ENCODE measurements at regions not wholly inside any gene's neighbourhood (a gene's known extent, or its start where the extent isn't known, plus 50 kb on each side); places are given as distances from the start of the nearest gene placed in this dataset.

- Mint-ChIP-seq H3K9me3 (no peaks in the 10 kb centered on the region), H3K36me3 (peaks cover 1% of the 10 kb centered on the region), H3K27ac (no peak overlapping the region), H3K4me3 (no peak overlapping the region), H3K27me3 (no peaks in the 10 kb centered on the region), H3K4me1 (no peaks in the 10 kb centered on the region)
These were observed 409.0 kb downstream of the TUSC7 start for GRCh38 chr3:117118604-117119003.

GRCh38 chr3:117120014-117120413, 410.4 kb downstream of the TUSC7 start:
- Mint-ChIP-seq H3K9me3 (no peaks in the 10 kb centered on the region), H3K36me3 (peaks cover 1% of the 10 kb centered on the region)

GRCh38 chr3:117122609-117123008, 413.0 kb downstream of the TUSC7 start:
- no peaks in the 10 kb centered on the region for H3K9me3 Mint-ChIP-seq
- H3K4me3 Mint-ChIP-seq, result no peak overlapping the region
- no peaks in the 10 kb centered on the region for H3K4me1 Mint-ChIP-seq

More at GRCh38 chr3:117120014-117120413, 410.4 kb downstream of the TUSC7 start:
- Mint-ChIP-seq H3K27ac (no peak overlapping the region), H3K4me3 (no peak overlapping the region), H3K27me3 (no peaks in the 10 kb centered on the region), H3K4me1 (no peaks in the 10 kb centered on the region)

GRCh38 chr3:117126460-117126859, 416.9 kb downstream of the TUSC7 start:
- Mint-ChIP-seq H3K27me3 (peaks cover 2% of the 10 kb centered on the region), H3K36me3 (no peaks in the 10 kb centered on the region), H3K9me3 (no peaks in the 10 kb centered on the region), H3K4me3 (no peak overlapping the region), H3K27ac (no peak overlapping the region), H3K4me1 (no peaks in the 10 kb centered on the region)

More at GRCh38 chr3:117122609-117123008, 413.0 kb downstream of the TUSC7 start:
- H3K27me3 Mint-ChIP-seq, result no peaks in the 10 kb centered on the region
- no peak overlapping the region for H3K27ac Mint-ChIP-seq
- no peaks in the 10 kb centered on the region for H3K36me3 Mint-ChIP-seq

- Mint-ChIP-seq H3K27ac (no peak overlapping the region), H3K9me3 (no peaks in the 10 kb centered on the region), H3K4me3 (no peak overlapping the region), H3K27me3 (peaks cover 2% of the 10 kb centered on the region), H3K36me3 (no peaks in the 10 kb centered on the region), H3K4me1 (no peaks in the 10 kb centered on the region)
These were observed 417.5 kb downstream of the TUSC7 start for GRCh38 chr3:117126946-117127546.

- Mint-ChIP-seq H3K4me3 (no peak overlapping the region), H3K27me3 (peaks cover 2% of the 10 kb centered on the region), H3K27ac (no peak overlapping the region), H3K9me3 (no peaks in the 10 kb centered on the region), H3K36me3 (no peaks in the 10 kb centered on the region), H3K4me1 (no peaks in the 10 kb centered on the region)
These were observed 418.6 kb downstream of the TUSC7 start for GRCh38 chr3:117128133-117128532.

GRCh38 chr3:117128872-117129271, 419.3 kb downstream of the TUSC7 start:
- Mint-ChIP-seq H3K36me3 (no peaks in the 10 kb centered on the region), H3K9me3 (no peaks in the 10 kb centered on the region), H3K4me1 (no peaks in the 10 kb centered on the region), H3K4me3 (no peak overlapping the region), H3K27me3 (peaks cover 2% of the 10 kb centered on the region), H3K27ac (no peak overlapping the region)

GRCh38 chr3:117129516-117129915, 419.9 kb downstream of the TUSC7 start:
- Mint-ChIP-seq H3K9me3 (no peaks in the 10 kb centered on the region), H3K4me3 (no peak overlapping the region), H3K27ac (no peak overlapping the region), H3K36me3 (no peaks in the 10 kb centered on the region), H3K27me3 (peaks cover 2% of the 10 kb centered on the region), H3K4me1 (no peaks in the 10 kb centered on the region)

GRCh38 chr3:117130222-117130621, 420.6 kb downstream of the TUSC7 start:
- Mint-ChIP-seq H3K4me3 (no peak overlapping the region), H3K36me3 (no peaks in the 10 kb centered on the region), H3K27me3 (peaks cover 2% of the 10 kb centered on the region), H3K27ac (no peak overlapping the region), H3K4me1 (no peaks in the 10 kb centered on the region), H3K9me3 (no peaks in the 10 kb centered on the region)

- H3K36me3 Mint-ChIP-seq, result no peaks in the 10 kb centered on the region
- H3K4me3 Mint-ChIP-seq, result no peak overlapping the region
- no peak overlapping the region for H3K27ac Mint-ChIP-seq
- peaks cover 2% of the 10 kb centered on the region for H3K27me3 Mint-ChIP-seq
- H3K4me1 Mint-ChIP-seq, result no peaks in the 10 kb centered on the region
- H3K9me3 Mint-ChIP-seq, result no peaks in the 10 kb centered on the region
These were observed 421.7 kb downstream of the TUSC7 start for GRCh38 chr3:117131259-117131658.

GRCh38 chr3:117133066-117133465, 423.5 kb downstream of the TUSC7 start:
- Mint-ChIP-seq H3K36me3 (no peaks in the 10 kb centered on the region), H3K27me3 (peaks cover 2% of the 10 kb centered on the region), H3K9me3 (no peaks in the 10 kb centered on the region), H3K27ac (no peak overlapping the region), H3K4me3 (no peak overlapping the region), H3K4me1 (no peaks in the 10 kb centered on the region)

- Mint-ChIP-seq H3K36me3 (no peaks in the 10 kb centered on the region), H3K9me3 (no peaks in the 10 kb centered on the region), H3K27ac (no peak overlapping the region), H3K4me3 (no peak overlapping the region), H3K27me3 (peaks cover 2% of the 10 kb centered on the region), H3K4me1 (no peaks in the 10 kb centered on the region)
These were observed 425.6 kb downstream of the TUSC7 start for GRCh38 chr3:117135207-117135606.

GRCh38 chr3:117136003-117136402, 426.4 kb downstream of the TUSC7 start:
- Mint-ChIP-seq H3K27ac (no peak overlapping the region), H3K36me3 (no peaks in the 10 kb centered on the region), H3K27me3 (peaks cover 2% of the 10 kb centered on the region), H3K4me3 (no peak overlapping the region), H3K4me1 (no peaks in the 10 kb centered on the region), H3K9me3 (no peaks in the 10 kb centered on the region)

- Mint-ChIP-seq H3K36me3 (no peaks in the 10 kb centered on the region), H3K27ac (no peak overlapping the region), H3K9me3 (no peaks in the 10 kb centered on the region), H3K4me1 (no peaks in the 10 kb centered on the region), H3K4me3 (no peak overlapping the region), H3K27me3 (no peaks in the 10 kb centered on the region)
These were observed 427.5 kb downstream of the TUSC7 start for GRCh38 chr3:117137065-117137464.

GRCh38 chr3:117139681-117140080, 430.1 kb downstream of the TUSC7 start:
- no peak overlapping the region for H3K4me3 Mint-ChIP-seq
- peaks cover 2% of the 10 kb centered on the region for H3K27me3 Mint-ChIP-seq
- H3K36me3 Mint-ChIP-seq, result no peaks in the 10 kb centered on the region
- no peaks in the 10 kb centered on the region for H3K4me1 Mint-ChIP-seq
- no peaks in the 10 kb centered on the region for H3K9me3 Mint-ChIP-seq
- H3K27ac Mint-ChIP-seq, result no peak overlapping the region

GRCh38 chr3:117141812-117142211, 432.2 kb downstream of the TUSC7 start:
- H3K27me3 Mint-ChIP-seq, result peaks cover 2% of the 10 kb centered on the region
- no peaks in the 10 kb centered on the region for H3K4me1 Mint-ChIP-seq
- no peaks in the 10 kb centered on the region for H3K36me3 Mint-ChIP-seq
- no peaks in the 10 kb centered on the region for H3K9me3 Mint-ChIP-seq
- no peak overlapping the region for H3K27ac Mint-ChIP-seq
- no peak overlapping the region for H3K4me3 Mint-ChIP-seq

GRCh38 chr3:117144853-117145252, 435.3 kb downstream of the TUSC7 start:
- no peak overlapping the region for H3K4me3 Mint-ChIP-seq
- no peaks in the 10 kb centered on the region for H3K36me3 Mint-ChIP-seq
- no peaks in the 10 kb centered on the region for H3K9me3 Mint-ChIP-seq
- peaks cover 3% of the 10 kb centered on the region for H3K27me3 Mint-ChIP-seq
- H3K4me1 Mint-ChIP-seq, result no peaks in the 10 kb centered on the region
- H3K27ac Mint-ChIP-seq, result no peak overlapping the region

Data from IgD-negative memory B cell (primary cell).